Transverse colon (tissue), 3 donors: ENCODE measurements at regions not wholly inside any gene's neighbourhood (a gene's known extent, or its start where the extent isn't known, plus 50 kb on each side); places are given as distances from the start of the nearest gene placed in this dataset.

Experiments used
- CTCF ChIP-seq, 5 experiments: fragments of 200-600 bp in 3 of 5; fragments of 450-650 bp in 2 of 5; sonication (generic) in 3 of 5; IDR thresholded peaks; 1 replicate in 2 of 5; 2 replicates in 3 of 5; pipeline ENCODE4 v1.5.1; 2016 to 2017; ENCODE audit warnings: antibody characterized with exemption in 5 of 5, inconsistent platforms in 3 of 5, mild to moderate bottlenecking in 2 of 5, moderate library complexity in 1 of 5
- POLR2A ChIP-seq: fragments of 450-650 bp; IDR thresholded peaks from one replicate; pipeline ENCODE4 v1.6.1; 2016; ENCODE audit warnings: antibody characterized with exemption, mild to moderate bottlenecking, moderate library complexity

DNA sequence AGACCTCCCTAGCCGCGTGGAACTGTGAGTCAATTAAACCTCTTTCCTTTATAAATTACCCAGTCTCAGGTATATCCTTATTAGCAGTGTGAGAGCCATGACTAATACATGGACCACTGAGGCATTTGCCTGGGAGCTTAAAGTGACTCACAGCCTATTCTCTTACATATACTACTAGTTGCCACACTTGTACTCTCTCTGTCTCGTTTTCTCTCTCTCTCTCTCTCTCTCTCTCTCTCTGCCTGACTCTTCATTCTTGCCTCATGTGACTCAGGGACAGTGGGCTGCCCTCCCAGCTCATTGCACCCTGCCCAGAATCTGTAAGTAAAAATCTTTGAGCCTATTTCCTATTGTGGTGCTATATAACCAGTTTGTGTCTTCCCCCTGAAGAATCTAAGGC is 238.5 kb upstream of the MAGI2 start:
- no peak for TF ChIP-seq CTCF (IDR thresholded peaks at IDR 0.05)
- no peak for TF ChIP-seq POLR2A
